Testis (tissue), 2 donors: ENCODE measurements at regions not wholly inside any gene's neighbourhood (a gene's known extent, or its start where the extent isn't known, plus 50 kb on each side); places are given as distances from the start of the nearest gene placed in this dataset.

Source experiments
- DNase-seq: peaks from one replicate; pipeline ENCODE4 v3.0.0-alpha.2; 2019
- H3K27ac ChIP-seq, 2 donors: fragments of 200-600 bp; sonication (generic); one replicate each; pipeline ENCODE4 v1.5.1; 2019
- H3K27me3 ChIP-seq: fragments of 200-600 bp; sonication (generic); one replicate; pipeline ENCODE4 v1.5.1; 2019
- H3K36me3 ChIP-seq: fragments of 200-600 bp; sonication (generic); one replicate; pipeline ENCODE4 v1.5.1; 2017; ENCODE audit warnings: low read depth; ENCODE audit errors: missing control alignments
- H3K4me1 ChIP-seq: fragments of 200-600 bp; sonication (generic); one replicate; pipeline ENCODE4 v1.5.1; 2019
- H3K4me3 ChIP-seq, 2 donors: fragments of 200-600 bp; sonication (generic); one replicate each; pipeline ENCODE4 v1.5.1; 2017 to 2019
- H3K9me3 ChIP-seq: fragments of 200-600 bp; sonication (generic); one replicate; pipeline ENCODE4 v1.5.1; 2017
- CTCF ChIP-seq, 3 experiments: fragments of 450-650 bp in 2 of 3; fragments of 200-600 bp in 1 of 3; sonication (generic) in 1 of 3; IDR thresholded peaks; one replicate each; pipeline ENCODE4 v1.5.1; 2016 to 2019; ENCODE audit warnings: antibody characterized with exemption in 3 of 3, mild to moderate bottlenecking in 2 of 3, moderate library complexity in 1 of 3
- POLR2A ChIP-seq: fragments of 450-650 bp; IDR thresholded peaks from one replicate; pipeline ENCODE4 v1.6.1; 2017; ENCODE audit warnings: antibody characterized with exemption, mild to moderate bottlenecking, moderate library complexity
- WGBS, 2 donors: methylation state at CpG; one replicate each; pipeline ENCODE4 v1.1.5; 2018; 5-methylcytosine and 5-hydroxymethylcytosine counted together
- intact Hi-C: fragments of 100-400 bp; cut with DNase I; formaldehyde crosslinking; loops from one replicate; pipeline ENCODE4 v1.15.1; 2023; ENCODE audit warnings: low total_unique reads

GRCh38 chr18:47547539-47548202 is 296.2 kb upstream of the SKOR2 start:
- TF ChIP-seq CTCF (IDR thresholded peaks at IDR 0.05) (no peak), POLR2A (no peak)
- Histone ChIP-seq H3K9me3 (no peaks in the 10 kb centered on the region), H3K4me1 (no peaks in the 10 kb centered on the region), H3K27me3 (no peaks in the 10 kb centered on the region), H3K27ac (no peak overlapping the region), H3K4me3 (no peak overlapping the region), H3K36me3 (no peaks in the 10 kb centered on the region)
- 89 to 93% methylated on average over 5 to 6 of the region's 6 CpGs for WGBS, 2 donors
- DNase-seq: no peak
- intact Hi-C loops: no loop called here

- Histone ChIP-seq H3K36me3 (no peaks in the 10 kb centered on the region), H3K27me3 (no peaks in the 10 kb centered on the region), H3K4me3 (no peak overlapping the region), H3K9me3 (no peaks in the 10 kb centered on the region), H3K27ac (no peak overlapping the region), H3K4me1 (no peaks in the 10 kb centered on the region)
- no peak for DNase-seq
- TF ChIP-seq CTCF (IDR thresholded peaks at IDR 0.05): no peak
- no peak for TF ChIP-seq POLR2A
- WGBS, 2 donors: 71 to 77% methylated on average over 6 of the region's 6 CpGs
- intact Hi-C loops: no loop called here
These were observed 294.2 kb upstream of the SKOR2 start for GRCh38 chr18:47545613-47546012.

DNA sequence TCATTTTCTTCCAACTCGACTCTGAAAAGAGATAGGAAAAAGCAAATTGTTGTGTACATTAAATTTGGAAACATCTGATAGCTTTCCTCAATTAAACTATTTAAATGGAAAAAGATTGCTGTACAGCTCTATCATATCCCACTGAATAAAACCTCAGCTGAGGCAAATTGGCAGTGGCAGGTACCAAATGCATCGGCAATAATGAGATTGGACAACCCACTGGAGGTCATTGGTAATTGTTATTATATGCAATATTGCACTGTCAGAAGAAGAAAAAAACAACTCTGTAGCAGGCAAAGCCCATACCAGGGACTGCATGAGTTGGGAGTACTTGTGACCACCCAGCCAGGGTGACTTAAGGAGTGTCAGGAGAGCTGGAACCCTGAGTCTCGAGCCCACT is 291.6 kb upstream of the SKOR2 start:
- Histone ChIP-seq H3K9me3 (no peaks in the 10 kb centered on the region), H3K27ac (no peak overlapping the region), H3K27me3 (no peaks in the 10 kb centered on the region), H3K4me3 (no peak overlapping the region), H3K36me3 (no peaks in the 10 kb centered on the region), H3K4me1 (no peaks in the 10 kb centered on the region)
- TF ChIP-seq POLR2A: no peak
- TF ChIP-seq CTCF (IDR thresholded peaks at IDR 0.05): no peak
- intact Hi-C loops: no loop called here
- WGBS, 2 donors: 81 to 87% methylated on average over 3 of the region's 3 CpGs
- no peak for DNase-seq

DNA sequence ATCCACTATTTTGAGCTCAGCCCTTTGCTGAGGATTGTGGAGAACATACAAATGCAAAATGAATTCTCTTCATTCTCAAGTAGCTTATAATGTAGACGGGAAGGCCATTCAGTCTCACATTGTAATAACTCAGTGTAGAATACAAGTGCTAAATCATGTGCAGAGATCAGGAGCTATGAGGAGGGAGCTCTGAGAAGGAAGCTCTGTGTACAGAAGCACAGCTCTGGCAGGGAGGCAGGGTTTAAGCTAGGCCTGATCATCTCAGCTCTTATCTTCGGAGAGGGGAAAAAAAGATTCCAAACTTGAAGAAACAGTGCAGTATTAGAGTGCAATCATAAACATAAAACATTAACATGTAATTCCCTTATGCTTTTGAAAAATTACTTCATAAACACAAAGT is 291.1 kb upstream of the SKOR2 start:
- no peaks in the 10 kb centered on the region for H3K9me3 ChIP-seq
- no peak overlapping the region for H3K27ac ChIP-seq
- no peak for TF ChIP-seq POLR2A
- TF ChIP-seq CTCF (IDR thresholded peaks at IDR 0.05): no peak
- H3K27me3 ChIP-seq: no peaks in the 10 kb centered on the region
- no peak overlapping the region for H3K4me3 ChIP-seq
- no peak for DNase-seq
- H3K36me3 ChIP-seq: no peaks in the 10 kb centered on the region
- no peaks in the 10 kb centered on the region for H3K4me1 ChIP-seq
- intact Hi-C loops: no loop called here
- 41 to 59% methylated on average over 2 of the region's 2 CpGs for WGBS, 2 donors

DNA sequence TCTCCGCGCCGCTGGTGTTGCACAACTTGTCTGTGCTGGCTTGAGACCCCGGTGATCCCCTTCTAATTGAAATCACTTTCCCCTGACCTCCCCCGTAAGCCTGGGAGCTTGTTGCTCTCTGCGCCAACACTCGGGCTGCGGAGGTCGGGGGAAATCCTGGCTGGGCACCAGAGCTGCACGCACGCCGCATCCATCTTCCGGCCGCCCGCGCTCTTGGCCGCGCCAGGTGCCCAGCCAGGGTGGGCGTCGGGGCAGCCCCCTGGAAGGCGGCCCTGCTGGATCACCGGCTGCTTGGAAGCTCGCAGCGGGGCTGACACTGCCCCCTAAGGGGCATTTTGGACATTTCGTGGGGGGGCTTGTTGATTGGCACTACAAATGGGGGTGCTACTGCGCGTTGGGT is 280.3 kb upstream of the SKOR2 start:
- Histone ChIP-seq H3K27ac (no peak overlapping the region), H3K36me3 (no peaks in the 10 kb centered on the region), H3K9me3 (no peaks in the 10 kb centered on the region), H3K27me3 (no peaks in the 10 kb centered on the region), H3K4me1 (no peaks in the 10 kb centered on the region), H3K4me3 (no peak overlapping the region)
- intact Hi-C loops: no loop called here
- DNase-seq: no peak
- WGBS, 2 donors: 1 to 2% methylated on average over 24 to 27 of the region's 27 CpGs
- TF ChIP-seq CTCF (IDR thresholded peaks at IDR 0.05) (no peak), POLR2A (no peak)
